ENCODE measurements at regions not wholly inside any gene's neighbourhood (a gene's known extent, or its start where the extent isn't known, plus 50 kb on each side); places are given as distances from the start of the nearest gene placed in this dataset.

GRCh38 chr15:89395031-89395430, 60.4 kb upstream of the POLG start:
- no peak for DNase-seq (ENCODE audit: low read depth)
- no peak overlapping the region for H3K4me3 ChIP-seq (ENCODE audit: low read depth, low read length)
- TF ChIP-seq, protein P1, sequence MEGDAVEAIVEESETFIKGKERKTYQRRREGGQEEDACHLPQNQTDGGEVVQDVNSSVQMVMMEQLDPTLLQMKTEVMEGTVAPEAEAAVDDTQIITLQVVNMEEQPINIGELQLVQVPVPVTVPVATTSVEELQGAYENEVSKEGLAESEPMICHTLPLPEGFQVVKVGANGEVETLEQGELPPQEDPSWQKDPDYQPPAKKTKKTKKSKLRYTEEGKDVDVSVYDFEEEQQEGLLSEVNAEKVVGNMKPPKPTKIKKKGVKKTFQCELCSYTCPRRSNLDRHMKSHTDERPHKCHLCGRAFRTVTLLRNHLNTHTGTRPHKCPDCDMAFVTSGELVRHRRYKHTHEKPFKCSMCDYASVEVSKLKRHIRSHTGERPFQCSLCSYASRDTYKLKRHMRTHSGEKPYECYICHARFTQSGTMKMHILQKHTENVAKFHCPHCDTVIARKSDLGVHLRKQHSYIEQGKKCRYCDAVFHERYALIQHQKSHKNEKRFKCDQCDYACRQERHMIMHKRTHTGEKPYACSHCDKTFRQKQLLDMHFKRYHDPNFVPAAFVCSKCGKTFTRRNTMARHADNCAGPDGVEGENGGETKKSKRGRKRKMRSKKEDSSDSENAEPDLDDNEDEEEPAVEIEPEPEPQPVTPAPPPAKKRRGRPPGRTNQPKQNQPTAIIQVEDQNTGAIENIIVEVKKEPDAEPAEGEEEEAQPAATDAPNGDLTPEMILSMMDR (IDR thresholded peaks at IDR 0.05; ENCODE audit: insufficient read depth, low read depth, low read length, missing control alignments), result no peak

GRCh38 chr15:89393056-89393455, 58.4 kb upstream of the POLG start:
- DNase-seq (ENCODE audit: low read depth), result no peak
- no peak overlapping the region for H3K4me3 ChIP-seq (ENCODE audit: low read depth, low read length)
- TF ChIP-seq, protein P1 (IDR thresholded peaks at IDR 0.05; ENCODE audit: insufficient read depth, low read depth, low read length, missing control alignments), result no peak

DNA sequence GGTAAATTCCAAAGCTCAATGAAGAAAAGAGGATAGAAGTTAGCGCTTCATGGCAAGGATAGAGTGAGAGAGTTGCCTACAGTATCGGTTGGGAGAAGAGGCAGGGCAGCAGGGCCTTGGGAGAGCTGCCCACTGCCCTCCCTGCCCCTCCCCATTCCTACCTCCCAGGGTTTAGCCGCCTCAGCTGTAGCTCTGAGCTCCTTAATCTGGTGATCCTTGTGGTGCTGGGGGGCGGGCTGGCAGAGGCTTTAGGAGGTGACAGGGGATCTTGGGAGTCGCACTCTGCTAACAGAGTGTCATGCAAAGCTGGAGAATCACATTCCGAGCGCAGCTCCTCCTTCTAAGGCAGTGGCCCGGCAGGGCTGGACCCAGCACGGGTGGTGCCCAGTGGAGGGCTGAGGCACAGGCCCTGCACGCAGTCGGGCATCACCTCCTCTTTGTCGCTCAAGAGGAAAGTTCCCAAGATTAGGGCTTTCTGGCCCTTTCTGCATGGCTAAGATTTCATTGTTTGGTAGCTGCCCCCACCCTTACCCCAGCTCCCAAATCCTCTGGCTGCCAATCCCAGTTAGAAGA, 57.1 kb upstream of the POLG start:
- no peak for DNase-seq (ENCODE audit: low read depth)
- TF ChIP-seq, protein P1 (IDR thresholded peaks at IDR 0.05; ENCODE audit: insufficient read depth, low read depth, low read length, missing control alignments), result no peak
- no peak overlapping the region for H3K4me3 ChIP-seq (ENCODE audit: low read depth, low read length)

- no peak for DNase-seq (ENCODE audit: low read depth)
- TF ChIP-seq, protein P1 (IDR thresholded peaks at IDR 0.05; ENCODE audit: insufficient read depth, low read depth, low read length, missing control alignments), result no peak
- H3K4me3 ChIP-seq (ENCODE audit: low read depth, low read length), result no peak overlapping the region
Measured at GRCh38 chr15:89389841-89390603, 55.4 kb upstream of the POLG start.

- no peak overlapping the region for H3K4me3 ChIP-seq (ENCODE audit: low read depth, low read length)
Measured at GRCh38 chr15:89387140-89387903, 52.7 kb upstream of the POLG start.

GRCh38 chr15:89385596-89386331, 51.1 kb upstream of the POLG start:
- TF ChIP-seq, protein P1 (IDR thresholded peaks at IDR 0.05; ENCODE audit: insufficient read depth, low read depth, low read length, missing control alignments), result no peak
- DNase-seq (ENCODE audit: low read depth), result no peak
- H3K4me3 ChIP-seq (ENCODE audit: low read depth, low read length), result no peak overlapping the region

More at GRCh38 chr15:89387140-89387903, 52.7 kb upstream of the POLG start:
- TF ChIP-seq, protein P1 (IDR thresholded peaks at IDR 0.05; ENCODE audit: insufficient read depth, low read depth, low read length, missing control alignments), result no peak
- no peak for DNase-seq (ENCODE audit: low read depth)

Data from GM12865 (cell line).